Neural cell (in vitro differentiated cells): ENCODE measurements at regions not wholly inside any gene's neighbourhood (a gene's known extent, or its start where the extent isn't known, plus 50 kb on each side); places are given as distances from the start of the nearest gene placed in this dataset.

ENCODE experiments used
- H2AFZ ChIP-seq: fragments of 200-600, 300-800 bp; sonication (generic), shearing (Covaris generic); 2 replicates; pipeline ENCODE4 v1.6.0; 2014; ENCODE audit warnings: low read depth, mild to moderate bottlenecking, antibody characterized with exemption, low read length, moderate library complexity
- H3F3A ChIP-seq: fragments of 200-600 bp; shearing (Covaris generic); 2 replicates; pipeline ENCODE4 v1.6.1; 2016; ENCODE audit warnings: mild to moderate bottlenecking, moderate library complexity, mixed read lengths, antibody characterized with exemption, low read length; ENCODE audit not compliant: insufficient read depth, poor library complexity, severe bottlenecking
- H3K27ac ChIP-seq: fragments of 200-600, 300-800 bp; sonication (generic), shearing (Covaris generic); 2 replicates; pipeline ENCODE4 v1.5.1; 2014; ENCODE audit warnings: mild to moderate bottlenecking, low read length, moderate library complexity
- H3K27me3 ChIP-seq: fragments of 300-800, 200-600 bp; sonication (generic), shearing (Covaris generic); 2 replicates; pipeline ENCODE4 v1.6.0; 2014; ENCODE audit warnings: mild to moderate bottlenecking, low read depth, low read length, moderate library complexity; ENCODE audit not compliant: insufficient read depth
- H3K36me3 ChIP-seq: fragments of 300-800, 200-600 bp; sonication (generic), shearing (Covaris generic); 2 replicates; pipeline ENCODE4 v1.5.1; 2014; ENCODE audit warnings: mild to moderate bottlenecking, antibody characterized with exemption, low read length, moderate library complexity; ENCODE audit not compliant: insufficient read depth
- H3K4me2 ChIP-seq: fragments of 300-800, 200-600 bp; sonication (generic), shearing (Covaris generic); 2 replicates; pipeline ENCODE4 v1.6.0; 2014; ENCODE audit warnings: mild to moderate bottlenecking, low read length
- H3K4me3 ChIP-seq: fragments of 300-800, 200-600 bp; sonication (generic), shearing (Covaris generic); 2 replicates; pipeline ENCODE4 v1.5.1; 2014; ENCODE audit warnings: mild to moderate bottlenecking, low read length, moderate library complexity
- H3K79me2 ChIP-seq: fragments of 200-600 bp; shearing (Covaris generic); replicated peaks from 2 replicates; pipeline ENCODE4 v1.6.0; 2014; ENCODE audit warnings: mild to moderate bottlenecking, low read length, moderate library complexity; ENCODE audit not compliant: insufficient read depth
- H3K9ac ChIP-seq: fragments of 300-800, 200-600 bp; sonication (generic), shearing (Covaris generic); 2 replicates; pipeline ENCODE4 v1.6.1; 2016; ENCODE audit warnings: mild to moderate bottlenecking, low read length, mixed read lengths
- H3K9me2 ChIP-seq: fragments of 200-600 bp; shearing (Covaris generic); 2 replicates; pipeline ENCODE4 v1.6.1; 2016; ENCODE audit warnings: mild to moderate bottlenecking, low read length, mixed read lengths; ENCODE audit not compliant: insufficient read depth
- H3K9me3 ChIP-seq: fragments of 200-600, 300-800 bp; sonication (generic), shearing (Covaris generic); 2 replicates; pipeline ENCODE4 v1.6.1; 2016; ENCODE audit warnings: mild to moderate bottlenecking, mixed run types, low read length, moderate library complexity, mixed read lengths
- H4K20me1 ChIP-seq: fragments of 200-600 bp; shearing (Covaris generic); 2 replicates; pipeline ENCODE4 v1.6.1; 2016; ENCODE audit warnings: mild to moderate bottlenecking, mixed run types; ENCODE audit not compliant: insufficient read depth
- CTCF ChIP-seq: fragments of 450-650 bp; IDR thresholded peaks from 2 replicates; pipeline ENCODE4 v1.5.1; 2014; ENCODE audit warnings: antibody characterized with exemption, mild to moderate bottlenecking, moderate library complexity; ENCODE audit not compliant: poor library complexity, severe bottlenecking
- EP300 ChIP-seq: fragments of 450-650 bp; conservative IDR thresholded peaks from 2 replicates; pipeline ENCODE4 v1.6.1; 2014; ENCODE audit warnings: antibody characterized with exemption, mild to moderate bottlenecking, moderate library complexity; ENCODE audit not compliant: poor library complexity, severe bottlenecking
- EZH2 ChIP-seq: fragments of 200-600, 300-800 bp; shearing (Covaris generic), sonication (generic); IDR thresholded peaks from 2 replicates; pipeline ENCODE4 v1.6.1; 2014; ENCODE audit warnings: antibody characterized with exemption, low read length, borderline replicate concordance, mild to moderate bottlenecking; ENCODE audit not compliant: insufficient read depth, poor library complexity, severe bottlenecking
- MXI1 ChIP-seq: fragments of 450-650 bp; conservative IDR thresholded peaks from 2 replicates; pipeline ENCODE4 v1.6.1; 2014; ENCODE audit warnings: antibody characterized with exemption, mild to moderate bottlenecking; ENCODE audit not compliant: poor library complexity, severe bottlenecking
- POLR2AphosphoS5 ChIP-seq: IDR thresholded peaks from 2 replicates; pipeline ENCODE4 v1.6.1; 2012
- RAD21 ChIP-seq: fragments of 450-650 bp; conservative IDR thresholded peaks from 2 replicates; pipeline ENCODE4 v1.6.1; 2014; ENCODE audit warnings: antibody characterized with exemption, mild to moderate bottlenecking, moderate library complexity
- REST ChIP-seq: IDR thresholded peaks from 2 replicates; pipeline ENCODE4 v1.6.1; 2012; ENCODE audit warnings: borderline replicate concordance
- SMC3 ChIP-seq: fragments of 450-650 bp; conservative IDR thresholded peaks from 2 replicates; pipeline ENCODE4 v1.6.1; 2014; ENCODE audit warnings: antibody characterized with exemption, mild to moderate bottlenecking, moderate library complexity; ENCODE audit not compliant: poor library complexity
- TAF1 ChIP-seq: IDR thresholded peaks from 2 replicates; pipeline ENCODE4 v1.6.1; 2012; ENCODE audit warnings: low read depth

- Histone ChIP-seq H3F3A (no peaks in the 10 kb centered on the region), H3K36me3 (no peaks in the 10 kb centered on the region), H3K9me3 (no peaks in the 10 kb centered on the region), H4K20me1 (no peaks in the 10 kb centered on the region), H3K4me3 (no peak overlapping the region), H3K79me2 (no peaks in the 10 kb centered on the region), H3K27me3 (no peaks in the 10 kb centered on the region), H3K9me2 (no peaks in the 10 kb centered on the region), H3K4me2 (no peak overlapping the region), H3K27ac (no peak overlapping the region), H3K9ac (no peak overlapping the region), H2AFZ (no peak overlapping the region)
- TF ChIP-seq REST = no peak
- TF ChIP-seq TAF1 = no peak
- TF ChIP-seq MXI1 = no peak
- TF ChIP-seq EZH2 = no peak
- TF ChIP-seq RAD21 = no peak
- no peak for TF ChIP-seq SMC3
- no peak for TF ChIP-seq POLR2AphosphoS5
- no peak for TF ChIP-seq EP300
- no peak for TF ChIP-seq CTCF
Observed at GRCh38 chr18:72147830-72148229, 396.3 kb downstream of the CBLN2 start.

GRCh38 chr18:72140007-72140406, 404.1 kb downstream of the CBLN2 start:
- H3K79me2 ChIP-seq = no peaks in the 10 kb centered on the region
- TF ChIP-seq EP300 (peak; percentile 88), CTCF (no peak), POLR2AphosphoS5 (peak; percentile 60)
- no peaks in the 10 kb centered on the region for H3K9me3 ChIP-seq
- peak overlapping the region; percentile 67 for H3K27ac ChIP-seq
- H2AFZ ChIP-seq = no peak overlapping the region
- H3K4me3 ChIP-seq = peak overlapping the region; percentile 35
- H3K4me2 ChIP-seq = no peak overlapping the region
- H3K36me3 ChIP-seq = no peaks in the 10 kb centered on the region
- H4K20me1 ChIP-seq = no peaks in the 10 kb centered on the region
- H3K9me2 ChIP-seq = no peaks in the 10 kb centered on the region
- H3K27me3 ChIP-seq = no peaks in the 10 kb centered on the region
- H3K9ac ChIP-seq = no peak overlapping the region
- H3F3A ChIP-seq = no peaks in the 10 kb centered on the region
